Inflammatory macrophage treated with lipopolysaccharide for 1 hour (primary cell): ENCODE measurements at regions not wholly inside any gene's neighbourhood (a gene's known extent, or its start where the extent isn't known, plus 50 kb on each side); places are given as distances from the start of the nearest gene placed in this dataset.
"Not testable (repeated sequence)": the region's sequence is repeated elsewhere in the genome, so short reads cannot be mapped to it uniquely, and the experiment has no call there.

Source experiments
- DNase-seq, 2 donors: peaks; one replicate each; pipeline ENCODE4 v3.0.0-alpha.2; 2020 to 2022

- not testable (repeated sequence) for DNase-seq
These were observed 52.2 kb downstream of the HOXC4 start for GRCh38 chr12:54105809-54106208.

- DNase-seq, result not testable (repeated sequence)
These were observed 52.6 kb downstream of the HOXC4 start for GRCh38 chr12:54106252-54106651.

- not testable (repeated sequence) for DNase-seq
These were observed 53.4 kb downstream of the HOXC4 start for GRCh38 chr12:54106803-54107579.

GRCh38 chr12:54112336-54112735 lies 58.7 kb downstream of the HOXC4 start:
- not testable (repeated sequence) for DNase-seq

- peak in 1 of 2 donors; percentile 15 for DNase-seq
These were observed 62.4 kb downstream of the HOXC4 start for GRCh38 chr12:54116055-54116454.

GRCh38 chr12:54117392-54117791 lies 63.8 kb downstream of the HOXC4 start:
- DNase-seq, result not testable (repeated sequence)

- DNase-seq, result not testable (repeated sequence)
These were observed 65.4 kb downstream of the HOXC4 start for GRCh38 chr12:54119082-54119481.

GRCh38 chr12:54123981-54124380 lies 64.8 kb downstream of the SMUG1 start:
- peak in 1 of 2 donors; percentile 33 for DNase-seq

GRCh38 chr12:54125708-54126028 lies 63.1 kb downstream of the SMUG1 start:
- not testable (repeated sequence) for DNase-seq

- DNase-seq, result no peak
These were observed 62.6 kb downstream of the SMUG1 start for GRCh38 chr12:54126029-54126695.

GRCh38 chr12:54126696-54127537 lies 61.9 kb downstream of the SMUG1 start:
- DNase-seq, result peak; percentile 61 to 79

- no peak for DNase-seq
These were observed 61.1 kb downstream of the SMUG1 start for GRCh38 chr12:54127538-54128259.

GRCh38 chr12:54128416-54128815 lies 60.4 kb downstream of the SMUG1 start:
- no peak for DNase-seq

- no peak for DNase-seq
These were observed 59.5 kb downstream of the SMUG1 start for GRCh38 chr12:54129028-54129903.
